ENCODE measurements at regions not wholly inside any gene's neighbourhood (a gene's known extent, or its start where the extent isn't known, plus 50 kb on each side); places are given as distances from the start of the nearest gene placed in this dataset.

GRCh38 chr14:81682134-81682533, 148.5 kb upstream of the SEL1L start:
- TF ChIP-seq CTCF (IDR thresholded peaks at IDR 0.05): no peak
- no peak for TF ChIP-seq ZFX (IDR thresholded peaks at IDR 0.05; ENCODE audit: borderline replicate concordance)
- no peak overlapping the region for H3K27ac ChIP-seq

DNA sequence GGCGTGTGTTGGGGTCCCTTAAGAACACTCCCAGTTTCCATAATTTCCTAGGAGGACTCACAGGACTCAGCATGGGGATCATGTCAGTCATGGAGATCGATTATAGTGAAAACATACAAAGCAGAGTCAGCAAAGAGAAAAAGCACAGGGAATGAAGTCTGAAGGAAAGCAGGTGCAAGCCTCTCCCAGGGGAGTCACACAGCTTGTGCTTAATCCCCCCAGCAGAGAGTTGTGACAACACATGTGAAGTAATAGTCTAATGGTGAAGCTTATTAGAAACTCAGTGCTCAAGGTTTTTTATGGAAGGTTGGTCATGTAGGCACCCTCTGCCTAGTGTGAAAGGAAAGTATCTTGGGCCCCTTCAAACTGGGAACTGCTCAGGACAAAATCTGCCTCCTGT, 149.0 kb upstream of the SEL1L start:
- TF ChIP-seq ZFX (IDR thresholded peaks at IDR 0.05; ENCODE audit: borderline replicate concordance): no peak
- TF ChIP-seq CTCF (IDR thresholded peaks at IDR 0.05): no peak
- no peak overlapping the region for H3K27ac ChIP-seq

GRCh38 chr14:81684696-81685095, 151.0 kb upstream of the SEL1L start:
- no peak for TF ChIP-seq ZFX (IDR thresholded peaks at IDR 0.05; ENCODE audit: borderline replicate concordance)
- no peak for TF ChIP-seq CTCF (IDR thresholded peaks at IDR 0.05)
- no peak overlapping the region for H3K27ac ChIP-seq

DNA sequence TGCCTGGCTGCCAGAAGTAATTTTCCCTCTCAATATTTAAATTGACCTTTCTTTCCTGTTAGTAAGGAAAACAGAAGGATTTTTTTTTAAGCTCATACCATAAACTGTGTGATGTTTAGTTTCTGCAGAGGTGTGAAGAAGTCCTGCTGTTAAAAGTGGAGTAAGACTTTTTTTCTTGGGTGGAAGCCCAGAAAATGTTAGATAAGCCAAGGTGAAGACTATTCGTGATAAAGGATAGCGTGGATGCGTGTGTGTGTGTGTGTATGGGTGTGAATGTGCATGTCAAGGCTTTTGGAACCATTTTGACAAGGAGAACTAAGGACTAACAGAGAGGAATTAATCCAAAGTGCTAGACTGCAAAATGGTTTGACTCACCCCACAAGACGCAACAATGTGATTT, 152.9 kb upstream of the SEL1L start:
- no peak overlapping the region for H3K27ac ChIP-seq
- TF ChIP-seq ZFX (IDR thresholded peaks at IDR 0.05; ENCODE audit: borderline replicate concordance): no peak
- TF ChIP-seq CTCF (IDR thresholded peaks at IDR 0.05): no peak

GRCh38 chr14:81691931-81692330, 158.3 kb upstream of the SEL1L start:
- no peak for TF ChIP-seq CTCF (IDR thresholded peaks at IDR 0.05)
- TF ChIP-seq ZFX (IDR thresholded peaks at IDR 0.05; ENCODE audit: borderline replicate concordance): no peak
- H3K27ac ChIP-seq: no peak overlapping the region

GRCh38 chr14:81694419-81694818, 160.8 kb upstream of the SEL1L start:
- TF ChIP-seq CTCF (IDR thresholded peaks at IDR 0.05): no peak
- TF ChIP-seq ZFX (IDR thresholded peaks at IDR 0.05; ENCODE audit: borderline replicate concordance): no peak
- no peak overlapping the region for H3K27ac ChIP-seq

DNA sequence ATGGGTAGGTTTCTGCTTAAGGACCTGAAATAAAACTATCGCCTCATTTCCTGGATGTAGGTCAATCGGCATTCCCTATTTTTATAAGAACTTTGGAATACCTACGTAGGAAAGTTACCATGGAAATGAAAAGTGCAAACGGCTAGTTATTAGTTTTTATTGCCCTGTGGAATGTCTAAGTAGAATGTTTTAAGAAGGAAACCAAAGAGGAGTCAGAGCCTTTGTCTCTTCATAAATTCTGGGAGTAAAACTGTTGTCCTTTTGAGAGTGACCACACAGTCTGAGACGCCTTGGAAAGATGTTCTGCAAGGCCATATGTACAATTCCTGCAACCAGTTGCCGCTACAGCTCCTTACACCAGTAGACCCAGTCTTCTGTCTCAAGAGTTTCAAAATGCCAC, 176.0 kb upstream of the SEL1L start:
- no peak for TF ChIP-seq CTCF (IDR thresholded peaks at IDR 0.05)
- TF ChIP-seq ZFX (IDR thresholded peaks at IDR 0.05; ENCODE audit: borderline replicate concordance): no peak
- no peak overlapping the region for H3K27ac ChIP-seq

Measured in 22Rv1 (cell line).